ENCODE measurements at regions not wholly inside any gene's neighbourhood (a gene's known extent, or its start where the extent isn't known, plus 50 kb on each side); places are given as distances from the start of the nearest gene placed in this dataset.

DNA sequence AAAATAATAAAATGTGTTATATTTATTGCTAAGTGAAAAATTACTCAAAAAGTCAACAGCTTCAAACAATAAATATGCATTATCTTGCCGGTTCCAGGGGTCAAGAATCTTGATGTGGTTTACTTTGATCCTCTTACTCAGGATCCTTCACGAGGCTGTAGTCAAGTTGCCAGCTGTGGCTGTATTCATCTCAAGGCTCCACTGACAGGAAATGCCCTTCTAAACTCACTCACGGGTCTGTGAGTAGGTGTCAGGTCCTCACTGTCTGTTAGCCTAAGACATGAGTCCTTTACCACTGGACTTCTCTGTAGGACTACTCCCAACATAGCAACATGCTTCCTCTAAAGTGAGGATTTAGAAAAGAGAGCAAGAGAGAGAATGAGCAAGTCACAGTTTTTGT is 983.0 kb downstream of the SI start:
- no peaks in the 10 kb centered on the region for H3K27me3 Mint-ChIP-seq
- Histone ChIP-seq H3K9ac (ENCODE audit: low read length) (no peak overlapping the region), H3K36me3 (replicated peaks in 1 of 2; ENCODE audit: control extremely low read depth in 1 of 2, control insufficient read depth in 1 of 2, extremely low read depth in 1 of 2, insufficient read depth in 2 of 2, low read length in 1 of 2) (no peaks in the 10 kb centered on the region), H3K27ac (ENCODE audit: low read length in 2 of 2) (no peak overlapping the region), H2AFZ (ENCODE audit: insufficient read depth, low read depth, low read length, poor library complexity, severe bottlenecking) (no peak overlapping the region), H3K4me2 (replicated peaks; ENCODE audit: low read depth, low read length, poor library complexity, severe bottlenecking) (no peak overlapping the region), H3K4me3 (ENCODE audit: control extremely low read depth in 1 of 5, extremely low read depth in 1 of 5, insufficient read depth in 1 of 5, low read depth in 2 of 5, low read length in 4 of 5) (no peak overlapping the region), H3K4me1 (ENCODE audit: control insufficient read depth in 2 of 2, insufficient read depth in 2 of 2, low read length in 2 of 2) (no peaks in the 10 kb centered on the region), H3K79me2 (ENCODE audit: control insufficient read depth, insufficient read depth, low read length) (no peaks in the 10 kb centered on the region), H3K9me3 (ENCODE audit: control extremely low read depth in 1 of 3, control insufficient read depth in 2 of 3, insufficient read depth in 1 of 3, low read length in 2 of 3) (no peaks in the 10 kb centered on the region), H4K20me1 (ENCODE audit: control insufficient read depth, insufficient read depth, low read length, poor library complexity, severe bottlenecking) (no peaks in the 10 kb centered on the region), H3K27me3 (replicated peaks in 1 of 4; ENCODE audit: control extremely low read depth in 1 of 4, control insufficient read depth in 3 of 4, insufficient read depth in 4 of 4, low read length in 3 of 4) (no peaks in the 10 kb centered on the region)
- H3K4me1 Mint-ChIP-seq: no peaks in the 10 kb centered on the region
- H3K4me3 Mint-ChIP-seq: no peak overlapping the region
- TF ChIP-seq CTCF (IDR thresholded peaks at IDR 0.05) (no peak), EZH2 (IDR thresholded peaks at IDR 0.05; ENCODE audit: borderline replicate concordance, insufficient read depth, low read depth, low read length, poor library complexity, severe bottlenecking) (no peak)
- WGBS (ENCODE audit: insufficient coverage): no CpG with 5 or more reads among the region's 3 CpGs
- intact Hi-C loops (cut with micrococcal nuclease): no loop called here
- DNase-seq (no peak), ATAC-seq (ENCODE audit: low read depth) (no peak)
- H3K27ac Mint-ChIP-seq: no peak overlapping the region
- ChIA-PET CTCF (no interaction called here), POLR2A (no interaction called here)
- H3K9me3 Mint-ChIP-seq (ENCODE audit: insufficient read depth): peaks cover 6% of the 10 kb centered on the region

DNA sequence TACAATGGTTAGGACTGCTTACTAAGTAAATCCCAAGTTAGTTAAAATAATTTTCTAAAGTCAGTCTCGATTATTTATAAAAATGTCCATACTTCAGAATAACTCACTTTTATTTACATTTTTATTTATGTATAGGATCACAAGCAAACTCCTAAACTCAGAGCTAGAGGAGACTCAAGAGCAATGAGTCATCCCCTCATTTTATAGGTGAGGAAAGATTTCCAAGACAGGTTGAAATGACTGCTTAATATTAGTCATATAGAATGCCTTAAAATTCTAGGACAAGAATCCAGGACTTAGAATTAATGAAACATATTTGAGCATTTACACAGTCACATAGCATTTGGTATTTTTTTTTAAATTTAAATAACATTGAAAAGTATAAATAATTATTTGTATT is 983.8 kb downstream of the SI start:
- H4K20me1 ChIP-seq (ENCODE audit: control insufficient read depth, insufficient read depth, low read length, poor library complexity, severe bottlenecking): no peaks in the 10 kb centered on the region
- H3K79me2 ChIP-seq (ENCODE audit: control insufficient read depth, insufficient read depth, low read length): no peaks in the 10 kb centered on the region
- Mint-ChIP-seq H3K27me3 (no peaks in the 10 kb centered on the region), H3K4me1 (no peaks in the 10 kb centered on the region), H3K9me3 (ENCODE audit: insufficient read depth) (peaks cover 6% of the 10 kb centered on the region), H3K4me3 (no peak overlapping the region), H3K27ac (no peak overlapping the region)
- TF ChIP-seq EZH2 (IDR thresholded peaks at IDR 0.05; ENCODE audit: borderline replicate concordance, insufficient read depth, low read depth, low read length, poor library complexity, severe bottlenecking) (no peak), CTCF (IDR thresholded peaks at IDR 0.05) (no peak)
- no peaks in the 10 kb centered on the region for H3K9me3 ChIP-seq (ENCODE audit: control extremely low read depth in 1 of 3, control insufficient read depth in 2 of 3, insufficient read depth in 1 of 3, low read length in 2 of 3)
- no peaks in the 10 kb centered on the region for H3K36me3 ChIP-seq (replicated peaks in 1 of 2; ENCODE audit: control extremely low read depth in 1 of 2, control insufficient read depth in 1 of 2, extremely low read depth in 1 of 2, insufficient read depth in 2 of 2, low read length in 1 of 2)
- H3K9ac ChIP-seq (ENCODE audit: low read length): no peak overlapping the region
- ChIA-PET CTCF (no interaction called here), POLR2A (no interaction called here)
- intact Hi-C loops (cut with micrococcal nuclease): no loop called here
- H3K27me3 ChIP-seq (replicated peaks in 1 of 4; ENCODE audit: control extremely low read depth in 1 of 4, control insufficient read depth in 3 of 4, insufficient read depth in 4 of 4, low read length in 3 of 4): no peaks in the 10 kb centered on the region
- H3K4me2 ChIP-seq (replicated peaks; ENCODE audit: low read depth, low read length, poor library complexity, severe bottlenecking): no peak overlapping the region
- ATAC-seq (ENCODE audit: low read depth): no peak
- no peak overlapping the region for H3K27ac ChIP-seq (ENCODE audit: low read length in 2 of 2)
- no CpG with 5 or more reads among the region's 1 CpG for WGBS (ENCODE audit: insufficient coverage)
- no peak overlapping the region for H3K4me3 ChIP-seq (ENCODE audit: control extremely low read depth in 1 of 5, extremely low read depth in 1 of 5, insufficient read depth in 1 of 5, low read depth in 2 of 5, low read length in 4 of 5)
- no peak overlapping the region for H2AFZ ChIP-seq (ENCODE audit: insufficient read depth, low read depth, low read length, poor library complexity, severe bottlenecking)
- no peak for DNase-seq
- no peaks in the 10 kb centered on the region for H3K4me1 ChIP-seq (ENCODE audit: control insufficient read depth in 2 of 2, insufficient read depth in 2 of 2, low read length in 2 of 2)

Measured in B cell (primary cell).